Eye (tissue), 1 donor: ENCODE measurements at regions not wholly inside any gene's neighbourhood (a gene's known extent, or its start where the extent isn't known, plus 50 kb on each side); places are given as distances from the start of the nearest gene placed in this dataset.
A peak's percentile ranks its signal among the peaks of the same experiment; 100 is the strongest.
"Not testable (repeated sequence)": the region's sequence is repeated elsewhere in the genome, so short reads cannot be mapped to it uniquely, and the experiment has no call there.

Experiments used
- DNase-seq: peaks from one replicate; pipeline ENCODE4 v3.0.0-alpha.2; 2015

DNA sequence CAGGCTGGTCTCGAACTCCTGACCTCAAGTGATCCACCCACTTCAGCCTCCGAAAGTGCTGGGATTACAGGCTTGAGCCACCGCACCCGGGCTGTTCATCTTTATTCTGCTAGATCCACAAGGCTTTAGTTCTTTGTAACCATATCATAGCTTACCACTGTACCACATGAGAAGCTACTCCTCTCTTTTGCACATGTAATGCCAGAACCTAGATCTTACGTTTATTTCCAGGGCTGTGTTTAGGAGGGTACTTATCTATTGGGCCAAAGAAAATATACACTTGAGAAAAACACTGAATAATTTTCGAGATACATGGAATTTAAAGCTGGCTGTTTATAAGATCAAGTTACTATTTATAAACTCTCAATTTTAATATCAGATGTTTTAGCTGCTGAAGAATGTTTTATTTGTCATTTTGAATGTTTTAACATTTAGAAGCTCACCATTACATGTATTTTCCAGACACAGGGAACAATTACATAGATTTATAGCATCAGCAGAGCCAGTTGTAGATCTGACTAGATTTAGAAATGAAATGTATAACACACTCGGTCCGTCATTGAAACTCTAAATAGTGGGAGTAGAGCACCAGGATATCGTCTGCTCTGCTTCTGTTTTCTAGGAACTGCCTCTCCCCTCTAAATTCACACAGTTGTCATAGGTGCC, 155.3 kb upstream of the HAND2 start:
- DNase-seq = no peak

DNA sequence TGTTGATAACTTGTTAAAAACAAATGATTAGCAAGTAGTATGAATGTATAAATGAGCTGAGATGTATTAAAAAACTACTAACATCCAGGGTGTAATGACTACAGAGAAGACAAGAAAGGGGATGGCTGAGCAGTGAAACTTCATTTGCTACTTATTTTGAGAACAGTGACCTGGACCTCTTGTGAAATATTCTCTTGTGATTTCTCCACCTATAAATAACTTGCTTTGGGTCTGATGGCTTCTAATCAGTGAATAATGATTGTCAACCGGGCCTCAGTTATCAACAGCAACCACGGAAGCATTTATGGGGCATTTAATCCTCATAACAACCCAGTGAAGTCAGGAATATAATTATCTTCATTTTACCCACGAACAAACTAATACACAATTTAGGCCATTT, 154.2 kb upstream of the HAND2 start:
- no peak for DNase-seq

- DNase-seq = no peak
Observed at GRCh38 chr4:173682609-173683008, 152.6 kb upstream of the HAND2 start.

DNA sequence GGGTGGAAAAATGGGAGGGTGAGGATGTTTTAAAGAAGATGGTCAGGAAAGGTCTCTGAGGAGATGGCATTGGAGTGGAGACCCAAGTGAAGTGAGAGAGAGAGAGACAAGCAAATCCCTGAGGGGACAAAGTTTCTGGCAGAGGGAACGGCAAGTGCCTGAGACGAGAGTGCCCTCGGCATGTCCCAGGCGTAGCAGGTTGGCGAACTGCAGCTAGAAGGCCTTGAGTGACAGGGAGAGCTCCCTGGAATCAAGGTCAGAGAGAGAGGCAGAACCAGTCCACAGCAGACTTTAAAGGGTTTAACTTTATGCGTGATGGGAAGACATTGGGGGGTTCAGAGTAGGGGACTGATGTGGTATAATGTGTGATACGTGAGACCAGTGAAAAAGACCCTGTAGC, 150.2 kb upstream of the HAND2 start:
- DNase-seq = no peak

GRCh38 chr4:173675446-173675845, 145.4 kb upstream of the HAND2 start:
- no peak for DNase-seq

DNA sequence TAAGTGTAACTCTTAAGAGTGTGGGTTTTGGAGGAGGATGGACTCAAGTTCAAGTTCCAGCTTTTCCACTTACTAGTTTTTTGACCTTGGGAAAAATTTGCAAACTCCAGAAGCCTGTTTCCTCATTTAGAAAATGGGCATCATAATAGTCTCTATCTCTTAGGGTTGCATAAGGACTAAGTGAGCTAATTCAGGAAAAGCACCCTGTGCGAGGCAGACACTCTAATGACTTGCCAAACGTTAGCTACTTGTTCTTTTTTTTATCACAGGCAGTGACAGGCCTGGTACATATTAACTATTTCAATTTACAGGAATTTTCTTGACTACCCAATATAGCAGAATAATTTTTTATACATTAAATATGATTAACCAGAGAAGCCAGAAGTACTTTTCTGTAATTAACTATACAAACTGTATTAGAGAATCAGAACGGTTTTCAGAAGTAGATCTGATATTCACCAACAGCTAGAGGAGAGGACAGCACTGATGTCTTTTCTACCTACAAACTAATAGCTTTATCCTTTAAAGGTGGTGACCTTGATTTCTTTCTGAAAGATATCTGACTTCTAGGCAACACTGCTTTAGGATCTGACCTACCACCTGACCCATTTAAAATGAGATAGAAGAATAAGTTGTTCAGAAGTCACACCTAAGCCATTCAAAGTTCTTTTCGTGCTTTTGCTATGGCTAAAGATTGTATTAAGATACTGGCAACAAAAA, 139.6 kb upstream of the HAND2 start:
- no peak for DNase-seq

- DNase-seq = no peak
Observed at GRCh38 chr4:173661001-173661400, 131.0 kb upstream of the HAND2 start.

- no peak for DNase-seq
Observed at GRCh38 chr4:173656898-173657297, 126.9 kb upstream of the HAND2 start.

DNA sequence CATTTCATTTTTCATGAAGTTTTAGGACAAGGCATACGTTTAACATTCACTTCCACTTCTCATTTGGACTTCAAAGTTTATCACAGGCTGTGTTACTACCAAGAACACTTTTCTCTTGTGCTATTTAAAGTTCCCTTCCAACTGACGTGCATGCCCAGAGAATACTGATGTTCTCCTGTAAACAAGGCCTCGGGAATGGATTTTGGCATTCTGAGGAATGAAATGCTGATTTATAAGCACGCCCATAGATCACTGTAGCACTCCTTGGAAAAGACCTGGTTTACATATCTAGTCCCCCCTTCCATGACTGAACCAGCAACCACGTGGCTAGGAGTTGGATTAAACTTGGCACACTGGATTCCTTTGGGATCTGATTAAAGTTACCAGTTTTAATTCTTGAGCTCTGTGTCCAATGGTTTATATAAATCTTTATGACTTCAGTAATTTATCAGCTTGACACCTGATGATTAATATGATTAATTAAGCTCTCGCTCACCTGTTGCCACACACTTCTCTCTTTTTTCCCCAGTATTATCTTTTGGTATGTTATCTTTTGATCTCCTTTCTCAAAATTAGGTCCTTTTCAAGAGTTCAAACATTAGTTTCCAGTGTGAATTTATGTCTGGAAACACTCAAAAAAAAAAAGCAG, 122.4 kb upstream of the HAND2 start:
- DNase-seq = no peak

GRCh38 chr4:173651651-173652282, 121.7 kb upstream of the HAND2 start:
- no peak for DNase-seq

- DNase-seq = peak; percentile 35
Observed at GRCh38 chr4:173647902-173648301, 117.9 kb upstream of the HAND2 start.

GRCh38 chr4:173642509-173642908, 112.5 kb upstream of the HAND2 start:
- no peak for DNase-seq

GRCh38 chr4:173635395-173635794, 105.4 kb upstream of the HAND2 start:
- no peak for DNase-seq

DNA sequence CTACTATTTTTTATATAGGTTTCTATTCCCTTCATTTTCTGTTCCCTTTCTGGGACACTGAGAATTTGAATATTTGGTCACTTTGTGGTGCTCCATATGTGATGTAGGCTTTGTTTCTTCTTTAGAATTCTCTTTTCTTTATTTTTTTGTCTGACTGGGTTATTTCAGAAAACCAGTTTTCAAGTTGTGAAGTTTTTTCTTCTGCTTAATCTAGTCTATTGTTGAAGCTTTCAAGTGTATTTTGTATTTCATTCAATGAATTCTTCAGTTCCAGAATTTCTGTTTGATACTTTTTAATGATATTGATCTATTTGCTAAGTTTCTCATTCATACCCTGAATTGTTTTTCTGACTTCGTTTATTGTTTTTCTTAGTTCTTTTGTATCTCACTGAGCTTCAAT, 96.2 kb upstream of the HAND2 start:
- DNase-seq = no peak

- not testable (repeated sequence) for DNase-seq
Observed at GRCh38 chr4:173618648-173619047, 88.6 kb upstream of the HAND2 start.

DNA sequence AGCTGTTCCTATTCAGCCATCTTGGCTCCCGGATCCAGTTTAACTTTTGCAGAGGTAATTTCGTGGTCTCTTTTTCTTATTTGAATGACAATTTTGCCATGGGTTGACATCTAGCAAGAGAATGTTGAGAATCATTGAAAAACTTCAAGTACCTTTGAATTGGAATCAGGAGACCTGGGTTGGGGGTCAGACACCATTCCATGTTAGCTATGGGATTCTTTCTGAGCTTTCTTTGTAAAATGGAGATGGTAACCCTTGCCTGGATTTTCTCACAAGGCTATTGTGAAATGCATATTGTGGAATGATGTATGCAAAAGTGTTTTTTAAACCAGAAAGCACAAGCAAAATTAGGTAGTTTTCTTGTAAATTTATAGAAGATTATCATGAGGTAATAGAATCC, 79.1 kb upstream of the HAND2 start:
- DNase-seq = no peak

- DNase-seq = not testable (repeated sequence)
Observed at GRCh38 chr4:173608632-173609031, 78.6 kb upstream of the HAND2 start.

- DNase-seq = no peak
Observed at GRCh38 chr4:173591760-173592159, 61.7 kb upstream of the HAND2 start.

GRCh38 chr4:173590697-173591096, 60.7 kb upstream of the HAND2 start:
- DNase-seq = no peak

DNA sequence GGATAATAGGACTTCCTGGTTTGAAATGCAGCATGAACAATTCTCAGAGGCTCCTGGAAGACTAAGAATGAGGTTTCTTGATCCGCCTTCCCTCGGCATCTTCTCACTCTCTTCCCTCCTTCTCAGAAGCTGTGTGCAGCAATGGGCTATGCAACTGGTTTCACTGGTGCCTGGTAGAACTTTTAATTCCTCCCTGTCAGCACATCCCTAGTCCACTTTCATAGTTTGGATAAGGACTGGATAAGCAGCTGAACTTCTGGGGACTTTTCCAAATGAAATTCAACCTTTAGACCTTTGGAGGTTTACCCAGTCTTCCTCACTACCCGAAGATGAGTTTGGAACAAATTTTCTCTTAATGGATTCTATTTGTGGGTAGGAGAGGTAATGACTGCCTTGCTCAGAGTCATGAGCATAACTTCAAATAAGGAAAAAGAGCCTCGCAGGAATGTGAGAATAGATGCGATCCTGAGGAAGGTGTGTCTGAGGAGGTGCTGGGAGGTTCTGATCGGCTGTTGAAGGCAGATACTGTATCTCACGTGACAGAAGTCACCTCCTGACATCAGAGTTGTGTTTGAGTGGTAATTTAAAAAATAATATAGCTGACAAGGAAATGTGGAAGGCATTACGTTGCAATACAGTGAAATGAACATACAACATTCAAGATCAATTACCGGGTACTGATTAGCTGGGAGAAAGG, 56.0 kb upstream of the HAND2 start:
- DNase-seq = no peak

GRCh38 chr4:173584506-173584905, 54.5 kb upstream of the HAND2 start:
- no peak for DNase-seq
